IMR-90 (cell line): ENCODE measurements at regions not wholly inside any gene's neighbourhood (a gene's known extent, or its start where the extent isn't known, plus 50 kb on each side); places are given as distances from the start of the nearest gene placed in this dataset.
"Not testable (repeated sequence)": the region's sequence is repeated elsewhere in the genome, so short reads cannot be mapped to it uniquely, and the experiment has no call there.

Source experiments
- BHLHE40 ChIP-seq: fragments of 150-350 bp; IDR thresholded peaks from 2 replicates; pipeline ENCODE4 v1.6.1; 2016; ENCODE audit warnings: mild to moderate bottlenecking, low read depth, low read length
- CEBPB ChIP-seq: IDR thresholded peaks from 2 replicates; pipeline ENCODE4 v1.6.1; 2012; ENCODE audit warnings: low read depth, low read length, improper control_type of control experiment
- CHD1 ChIP-seq: IDR thresholded peaks from 2 replicates; pipeline ENCODE4 v1.6.1; 2012; ENCODE audit warnings: low read depth, low read length, improper control_type of control experiment
- CTCF ChIP-seq: conservative IDR thresholded peaks from 2 replicates; pipeline ENCODE4 v1.5.1; 2012; ENCODE audit warnings: mild to moderate bottlenecking, low read depth, low read length, improper control_type of control experiment
- MAFK ChIP-seq: IDR thresholded peaks from 2 replicates; pipeline ENCODE4 v1.6.1; 2012; ENCODE audit warnings: low read depth, low read length, improper control_type of control experiment
- MAZ ChIP-seq: IDR thresholded peaks from 2 replicates; pipeline ENCODE4 v1.6.1; 2012; ENCODE audit warnings: low read depth, mild to moderate bottlenecking, low read length, improper control_type of control experiment, moderate library complexity, borderline replicate concordance
- MXI1 ChIP-seq: IDR thresholded peaks from 2 replicates; pipeline ENCODE4 v1.6.1; 2012; ENCODE audit warnings: low read depth, mild to moderate bottlenecking, low read length, moderate library complexity, borderline replicate concordance
- POLR2A ChIP-seq: IDR thresholded peaks from 2 replicates; pipeline ENCODE4 v1.6.1; 2012; ENCODE audit warnings: mild to moderate bottlenecking, low read depth, low read length
- RAD21 ChIP-seq: IDR thresholded peaks from 2 replicates; pipeline ENCODE4 v1.6.1; 2012; ENCODE audit warnings: low read length, improper control_type of control experiment
- RCOR1 ChIP-seq: IDR thresholded peaks from 2 replicates; pipeline ENCODE4 v1.6.1; 2012; ENCODE audit warnings: mild to moderate bottlenecking, low read length, improper control_type of control experiment; ENCODE audit not compliant: insufficient replicate concordance
- RFX5 ChIP-seq: IDR thresholded peaks from 2 replicates; pipeline ENCODE4 v1.8.0; 2012; ENCODE audit warnings: low read depth, mild to moderate bottlenecking, low read length, moderate library complexity
- SMC3 ChIP-seq: fragments of 150-350 bp; IDR thresholded peaks from 2 replicates; pipeline ENCODE4 v1.6.1; 2016; ENCODE audit warnings: low read depth, mild to moderate bottlenecking, antibody characterized with exemption, low read length, moderate library complexity
- USF2 ChIP-seq: fragments of 150-350 bp; IDR thresholded peaks from 2 replicates; pipeline ENCODE4 v1.6.1; 2017; ENCODE audit warnings: mild to moderate bottlenecking, antibody characterized with exemption, low read length, low read depth
- TF ChIP-seq, protein P1 (sequence below): fragments of 150-350 bp; IDR thresholded peaks from 2 replicates; pipeline ENCODE4 v1.6.1; 2016; ENCODE audit warnings: low read depth, mild to moderate bottlenecking, low read length, moderate library complexity, borderline replicate concordance

DNA sequence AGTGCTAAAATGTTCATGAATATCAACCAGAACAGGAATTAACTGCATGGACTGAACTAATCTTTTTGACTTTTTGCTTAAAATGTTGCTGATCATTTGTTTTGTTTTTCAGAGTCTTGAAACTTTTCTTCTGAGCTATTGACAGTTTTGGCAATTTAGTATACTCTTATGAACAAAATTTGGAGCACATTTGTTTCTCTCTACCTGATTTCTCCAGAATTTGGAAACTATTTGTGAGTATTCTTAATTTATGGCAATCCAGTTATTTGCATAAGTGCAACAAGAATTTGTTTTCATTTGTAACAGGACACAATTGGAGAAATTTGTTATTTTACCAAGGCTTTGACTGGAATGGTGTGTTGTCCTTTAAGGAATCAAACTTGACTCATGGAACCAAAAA lies 107.4 kb downstream of the RTP4 start:
- TF ChIP-seq CTCF, RCOR1, POLR2A, MAZ, USF2, RFX5, BHLHE40, MAFK, MXI1, SMC3, RAD21, CHD1, CEBPB: not testable (repeated sequence)
- TF ChIP-seq, protein P1, sequence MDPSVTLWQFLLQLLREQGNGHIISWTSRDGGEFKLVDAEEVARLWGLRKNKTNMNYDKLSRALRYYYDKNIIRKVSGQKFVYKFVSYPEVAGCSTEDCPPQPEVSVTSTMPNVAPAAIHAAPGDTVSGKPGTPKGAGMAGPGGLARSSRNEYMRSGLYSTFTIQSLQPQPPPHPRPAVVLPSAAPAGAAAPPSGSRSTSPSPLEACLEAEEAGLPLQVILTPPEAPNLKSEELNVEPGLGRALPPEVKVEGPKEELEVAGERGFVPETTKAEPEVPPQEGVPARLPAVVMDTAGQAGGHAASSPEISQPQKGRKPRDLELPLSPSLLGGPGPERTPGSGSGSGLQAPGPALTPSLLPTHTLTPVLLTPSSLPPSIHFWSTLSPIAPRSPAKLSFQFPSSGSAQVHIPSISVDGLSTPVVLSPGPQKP: not testable (repeated sequence)
